NCI-H1105 (cell line): ENCODE measurements at regions not wholly inside any gene's neighbourhood (a gene's known extent, or its start where the extent isn't known, plus 50 kb on each side); places are given as distances from the start of the nearest gene placed in this dataset.

Source experiments
- DNase-seq: peaks from one replicate; lab custom pipeline; 2025; lab: John Stamatoyannopoulos, UW

DNA sequence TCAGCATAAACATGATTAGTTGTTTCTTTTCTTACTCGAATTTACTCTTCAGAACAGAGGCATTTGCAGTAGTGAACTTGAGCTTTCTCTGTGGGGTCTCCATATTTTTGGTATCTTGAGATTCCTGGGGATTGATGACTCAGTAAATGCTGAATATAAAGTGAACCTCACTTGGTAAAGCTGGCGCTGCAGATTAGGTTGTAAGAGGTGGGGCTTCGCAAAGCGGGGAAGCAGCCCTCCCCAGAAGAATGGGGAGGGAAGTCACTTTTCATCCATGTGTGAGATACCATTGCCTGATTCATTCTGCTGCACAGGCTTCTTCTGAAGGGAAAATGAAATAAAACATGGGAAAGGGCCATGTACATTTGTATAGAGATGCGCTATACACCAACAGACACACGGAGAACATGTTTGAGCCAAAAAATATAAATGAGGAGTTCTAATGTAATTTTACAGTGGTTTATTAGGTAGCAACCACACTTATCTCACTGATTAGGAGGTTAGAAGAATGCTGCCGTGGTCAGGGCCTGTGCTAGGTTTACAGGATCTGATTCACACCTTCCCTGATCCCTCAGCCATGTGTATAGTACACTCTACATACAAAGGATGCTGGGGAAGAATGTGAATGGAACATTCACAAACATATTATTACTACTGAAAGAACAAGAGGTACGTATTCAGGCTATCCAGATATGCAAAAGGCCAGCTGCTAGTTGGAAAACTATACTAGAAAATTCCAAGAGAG, 63.5 kb downstream of the DNTTIP2 start:
- DNase-seq, result no peak

DNA sequence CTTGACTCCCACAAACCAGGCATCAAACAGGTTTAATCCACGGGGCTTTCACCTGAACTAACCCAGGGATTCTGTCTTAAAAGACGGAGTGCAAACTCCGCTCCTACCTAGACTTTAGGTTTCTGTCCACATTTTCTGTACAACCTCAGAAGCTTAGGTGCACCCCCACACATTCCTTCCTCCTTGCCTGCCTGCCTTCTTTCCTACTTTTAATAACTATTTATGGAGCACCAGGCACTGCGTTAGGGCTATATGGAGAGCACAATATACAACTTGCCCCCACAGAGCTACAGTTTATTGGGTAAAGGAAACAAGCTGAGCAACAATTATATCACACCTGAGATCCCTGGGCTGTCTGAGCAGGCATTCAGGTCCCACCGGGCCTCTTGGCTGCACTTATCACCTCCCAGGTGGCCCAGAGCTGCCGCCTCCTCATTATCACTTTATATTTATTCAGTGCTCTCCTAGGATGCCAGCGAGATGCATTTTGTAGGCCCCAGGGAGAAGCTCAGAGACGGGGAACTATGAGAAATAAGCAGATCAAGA, 64.1 kb downstream of the DNTTIP2 start:
- no peak for DNase-seq

- peak; percentile 63 for DNase-seq
Observed at GRCh38 chr1:93814059-93814794, 64.8 kb downstream of the DNTTIP2 start.

GRCh38 chr1:93813076-93813475, 65.9 kb downstream of the DNTTIP2 start:
- no peak for DNase-seq

DNA sequence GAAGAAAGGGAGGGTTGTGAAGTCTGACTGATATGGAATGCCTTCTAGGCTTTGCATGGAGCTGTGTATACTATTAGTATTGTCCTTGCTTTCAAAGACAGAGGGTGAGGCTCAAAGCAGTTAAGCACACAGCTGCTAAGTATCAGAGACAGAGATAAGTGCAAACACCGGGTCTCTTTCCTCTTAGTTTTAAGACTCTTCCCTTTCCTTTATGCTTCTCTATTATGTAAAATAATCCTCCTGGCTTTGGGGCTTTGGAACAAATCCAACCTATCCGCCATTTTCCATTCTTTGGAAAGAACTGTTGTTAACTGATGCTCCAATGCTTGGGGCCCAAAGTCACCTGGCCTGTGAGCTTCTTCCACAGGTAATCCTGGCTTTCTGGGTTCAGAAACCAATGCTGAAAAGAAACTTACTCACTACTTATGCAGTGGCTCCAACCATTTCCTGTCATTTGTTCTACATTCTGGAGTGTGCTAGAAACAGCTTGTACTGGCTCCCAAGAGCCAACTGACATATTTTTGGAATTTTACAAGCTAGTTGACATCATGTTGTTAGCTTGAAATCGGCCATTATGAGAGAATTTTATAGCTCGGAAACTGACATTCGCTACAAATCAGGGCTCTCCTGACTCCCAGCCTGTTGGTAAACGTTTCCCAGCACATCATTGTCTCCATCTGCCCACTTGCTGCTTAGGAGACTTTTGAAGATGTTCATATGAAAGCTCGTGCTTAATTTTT, 67.5 kb downstream of the DNTTIP2 start:
- DNase-seq, result no peak

GRCh38 chr1:93810316-93810715, 68.7 kb downstream of the DNTTIP2 start:
- DNase-seq, result no peak

DNA sequence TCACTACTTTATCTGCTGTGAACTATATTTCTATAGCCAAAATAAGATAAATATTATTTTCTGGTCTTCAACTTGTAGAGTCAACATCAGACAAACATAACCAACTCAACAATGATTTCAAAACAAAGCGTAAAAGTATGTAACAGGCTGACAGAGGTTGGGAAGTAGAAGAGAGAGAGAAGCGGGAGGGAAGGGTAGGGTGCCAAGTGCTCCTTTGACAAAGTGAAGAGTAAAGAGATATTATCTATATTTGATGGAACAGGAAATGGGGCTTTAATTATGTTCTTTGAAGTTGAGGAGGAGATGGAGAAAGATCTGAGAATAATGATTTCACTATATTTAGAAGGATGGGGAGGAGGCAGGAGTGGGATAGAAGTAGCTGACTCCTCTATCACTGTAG, 70.1 kb downstream of the DNTTIP2 start:
- no peak for DNase-seq

DNA sequence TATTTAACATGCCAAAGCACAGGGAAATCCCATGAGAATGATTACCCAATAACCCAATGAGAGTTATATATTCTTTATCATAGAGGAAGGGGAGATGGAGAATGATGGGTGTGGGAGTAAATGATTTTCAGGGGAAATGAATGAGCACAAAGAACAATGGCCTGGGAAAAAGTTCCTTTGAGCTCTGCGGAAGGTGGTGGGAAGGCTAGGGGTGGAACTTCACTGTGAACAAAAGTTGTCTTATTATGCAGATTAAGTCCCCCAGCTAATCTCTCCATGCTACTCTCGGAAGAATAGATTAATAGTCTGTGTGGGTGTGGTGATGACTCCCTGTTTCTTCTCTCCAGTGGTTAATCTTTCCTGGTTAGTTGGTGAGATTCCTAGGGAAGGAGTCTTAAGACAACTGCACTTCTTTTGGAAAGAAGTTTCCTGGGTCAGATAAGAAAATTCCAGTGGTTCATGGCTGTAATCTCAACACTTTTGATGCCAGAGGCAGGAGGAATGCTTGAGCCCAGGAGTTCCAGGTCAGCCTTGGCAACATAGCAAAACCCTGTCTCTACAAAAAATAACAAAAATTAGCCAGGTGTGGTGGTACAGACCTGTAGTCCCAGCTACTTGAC, 71.6 kb downstream of the DNTTIP2 start:
- DNase-seq, result no peak

GRCh38 chr1:93805027-93805610, 73.9 kb downstream of the DNTTIP2 start:
- no peak for DNase-seq

- DNase-seq, result no peak
Observed at GRCh38 chr1:93804412-93804811, 74.6 kb downstream of the DNTTIP2 start.

- no peak for DNase-seq
Observed at GRCh38 chr1:93801471-93801870, 77.5 kb downstream of the DNTTIP2 start.

DNA sequence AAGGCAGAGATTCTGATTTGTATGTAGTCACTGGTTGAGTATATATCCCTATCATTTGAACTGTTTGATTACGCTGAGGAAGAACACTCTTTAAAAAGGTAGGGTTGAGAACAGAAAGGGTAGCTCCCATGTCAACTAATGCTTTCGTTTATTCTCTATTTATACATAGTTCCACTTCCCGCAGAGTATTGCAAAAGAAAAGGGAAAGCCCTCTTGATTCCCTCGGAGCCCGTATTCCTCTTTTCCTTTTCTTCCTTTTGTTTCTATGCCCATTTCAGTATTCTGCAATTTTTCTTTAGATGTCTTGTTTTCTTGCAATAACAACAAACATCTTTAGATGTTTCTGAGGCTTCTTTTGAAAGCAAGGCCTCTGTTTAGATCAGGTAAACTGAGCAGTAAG, 78.2 kb downstream of the DNTTIP2 start:
- no peak for DNase-seq

DNA sequence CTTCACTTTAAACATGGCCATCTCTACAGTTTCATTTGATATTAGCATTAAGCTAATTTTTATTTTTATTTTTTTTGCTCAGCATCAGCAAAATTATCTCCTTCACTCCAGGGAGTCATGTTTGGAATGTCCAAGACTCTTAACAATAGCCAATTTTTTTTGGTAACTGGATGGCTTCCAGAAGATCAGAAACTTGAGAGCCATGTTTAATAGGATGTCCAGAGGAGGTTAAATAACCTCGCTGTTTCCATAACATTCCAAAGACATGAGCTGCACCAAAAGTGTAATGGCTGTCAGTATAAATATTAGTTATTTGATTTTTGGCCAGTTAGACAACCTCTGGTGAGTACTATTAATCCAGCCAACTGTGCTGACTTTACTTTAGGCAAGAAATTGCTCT, 80.7 kb downstream of the DNTTIP2 start:
- DNase-seq, result no peak

DNA sequence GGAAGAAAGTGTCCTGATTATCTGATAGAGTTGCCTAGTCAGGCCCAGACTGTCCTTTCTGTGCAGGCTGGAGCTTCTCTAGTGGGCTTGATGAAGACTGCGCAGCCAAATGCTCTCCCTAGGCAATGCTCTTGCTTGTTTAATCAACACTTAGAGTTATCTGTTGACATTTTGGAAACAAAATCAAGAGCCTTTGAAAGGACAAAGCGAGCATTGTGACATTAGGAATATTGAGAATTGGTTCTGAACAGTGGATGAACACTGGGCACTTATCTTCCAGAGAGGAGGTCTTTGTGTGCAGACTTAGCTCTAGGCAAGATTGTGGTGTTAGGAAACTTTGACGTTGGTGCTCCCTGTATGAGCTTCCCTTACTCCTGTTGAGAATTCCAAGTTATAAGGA, 94.5 kb downstream of the DNTTIP2 start:
- no peak for DNase-seq

DNA sequence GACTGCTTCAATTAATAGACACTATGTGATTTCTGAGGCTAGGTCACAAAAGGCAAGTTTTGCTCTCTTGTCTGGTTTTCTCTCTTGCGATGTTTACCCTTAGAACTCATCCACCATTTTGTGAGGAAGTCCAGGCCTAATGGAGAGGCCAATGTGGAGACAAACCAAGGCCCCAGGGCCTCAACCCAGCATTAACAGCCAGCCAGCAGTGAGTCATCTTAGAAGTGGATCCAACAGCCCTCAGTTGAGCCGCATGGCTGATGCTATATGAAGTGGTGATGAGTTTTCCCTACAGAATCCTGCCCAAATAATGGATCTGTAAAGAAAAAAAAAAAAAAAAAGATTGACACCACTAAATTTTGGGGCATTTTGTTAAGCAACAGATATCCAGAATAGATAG, 95.1 kb downstream of the DNTTIP2 start:
- no peak for DNase-seq

DNA sequence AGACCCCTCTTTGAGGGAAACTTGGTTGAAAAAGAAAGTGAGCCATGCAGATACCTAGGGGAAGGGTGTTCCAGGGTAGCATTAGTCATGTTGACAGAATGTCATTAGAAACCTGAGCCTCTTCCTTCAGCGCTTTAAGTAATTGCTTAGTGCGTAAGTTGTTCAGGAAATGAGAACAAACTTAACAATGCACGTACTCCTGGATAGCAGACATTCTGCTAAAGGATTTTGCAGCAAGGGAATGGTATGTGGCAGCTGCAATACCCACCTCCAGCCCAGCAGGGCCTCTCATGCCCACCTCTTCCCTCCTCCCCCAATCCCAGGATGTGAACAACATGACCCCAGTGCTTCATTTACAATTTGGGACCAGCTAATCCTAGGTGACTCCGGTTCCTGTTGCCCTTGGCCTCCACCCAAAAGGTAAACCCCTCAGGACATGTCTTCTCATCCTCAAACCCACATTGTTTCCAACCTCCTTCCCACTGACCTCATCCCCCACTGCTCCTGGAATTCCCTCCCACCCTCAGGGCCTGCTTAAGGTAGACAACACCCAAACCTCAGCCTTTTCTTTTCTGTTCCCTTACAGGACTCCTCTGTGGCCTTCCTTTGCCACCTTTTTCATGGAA, 98.0 kb upstream of the BCAR3 start:
- DNase-seq, result no peak

- no peak for DNase-seq
Observed at GRCh38 chr1:93778457-93778856, 96.8 kb upstream of the BCAR3 start.

DNA sequence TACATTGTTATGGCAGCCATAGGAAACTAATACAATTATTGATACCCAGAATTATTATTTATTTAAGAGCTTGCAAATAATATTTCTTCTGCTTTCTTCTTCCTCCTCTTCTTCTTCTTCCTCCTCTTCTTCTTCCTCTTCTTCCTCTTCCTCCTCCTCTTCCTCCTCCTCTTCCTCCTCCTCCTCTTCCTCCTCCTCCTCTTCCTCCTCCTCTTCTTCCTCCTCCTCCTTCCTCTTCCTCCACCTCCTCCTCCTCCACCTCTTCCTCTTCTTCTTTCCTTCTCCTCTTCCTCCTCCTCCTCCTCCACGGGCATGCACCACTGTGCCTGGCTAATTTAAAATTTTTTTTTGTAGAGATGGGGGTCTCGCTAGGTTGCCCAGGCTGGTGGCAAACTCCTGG, 95.6 kb upstream of the BCAR3 start:
- DNase-seq, result no peak

DNA sequence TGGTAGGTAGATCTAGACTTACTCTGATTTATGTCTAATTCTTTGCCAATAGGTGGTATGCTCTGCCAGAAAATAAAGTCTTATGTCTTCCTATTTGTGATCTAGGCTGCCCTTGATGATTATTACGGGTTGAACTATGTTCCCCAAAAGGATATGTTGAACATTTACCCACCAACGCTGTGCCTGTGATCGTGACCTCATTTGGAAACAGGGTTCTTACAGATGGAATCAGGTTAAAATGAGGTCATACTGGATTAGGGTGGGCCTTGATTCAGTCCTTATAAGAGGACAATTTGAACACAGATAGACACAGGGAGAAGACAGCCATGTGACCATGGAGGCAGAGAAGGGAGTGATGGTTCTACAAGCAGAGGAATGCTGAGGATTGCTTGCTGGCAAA, 95.1 kb upstream of the BCAR3 start:
- DNase-seq, result no peak

DNA sequence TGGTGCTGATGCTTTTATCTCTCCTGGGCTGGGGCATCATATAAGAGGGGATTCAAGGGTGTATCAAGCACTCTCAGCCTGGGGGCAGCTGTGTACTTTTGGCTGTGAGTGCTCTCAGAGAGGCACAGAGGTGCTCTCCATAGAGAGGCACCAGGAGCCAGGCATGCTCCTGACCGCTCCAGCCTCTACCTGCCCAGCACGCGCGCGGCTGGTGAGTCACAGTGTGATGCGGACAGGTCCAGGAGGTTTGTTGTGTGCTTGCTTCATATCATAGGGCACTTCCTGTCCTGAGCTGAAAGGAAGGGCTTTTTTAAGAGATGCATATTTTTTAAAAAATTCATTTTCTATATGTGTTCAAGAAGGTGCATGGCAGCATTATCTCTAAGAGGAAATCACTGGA, 93.6 kb upstream of the BCAR3 start:
- DNase-seq, result no peak

- no peak for DNase-seq
Observed at GRCh38 chr1:93774707-93775106, 93.1 kb upstream of the BCAR3 start.
